ENCODE measurements at regions not wholly inside any gene's neighbourhood (a gene's known extent, or its start where the extent isn't known, plus 50 kb on each side); places are given as distances from the start of the nearest gene placed in this dataset.

DNA sequence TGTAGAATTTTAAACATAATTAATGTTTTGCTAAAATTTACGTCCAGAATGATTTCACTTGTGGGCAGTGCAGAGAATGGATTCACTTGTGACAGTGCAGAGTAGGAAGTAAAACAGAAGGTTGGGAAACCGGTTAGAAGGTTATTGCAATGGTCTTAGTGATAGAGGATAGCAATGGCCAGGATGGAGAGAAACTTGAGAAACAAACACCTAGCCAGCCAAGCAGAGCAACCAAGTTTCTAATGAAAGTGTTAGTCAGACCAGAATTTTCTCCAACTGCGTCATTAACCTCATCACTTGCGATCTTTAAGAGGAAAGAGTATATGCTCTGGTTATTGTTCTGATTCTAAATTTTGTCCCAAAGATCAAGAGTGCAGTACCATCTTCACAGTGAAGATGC lies 50.0 kb upstream of the TBC1D9 start:
- TF ChIP-seq, protein P1, sequence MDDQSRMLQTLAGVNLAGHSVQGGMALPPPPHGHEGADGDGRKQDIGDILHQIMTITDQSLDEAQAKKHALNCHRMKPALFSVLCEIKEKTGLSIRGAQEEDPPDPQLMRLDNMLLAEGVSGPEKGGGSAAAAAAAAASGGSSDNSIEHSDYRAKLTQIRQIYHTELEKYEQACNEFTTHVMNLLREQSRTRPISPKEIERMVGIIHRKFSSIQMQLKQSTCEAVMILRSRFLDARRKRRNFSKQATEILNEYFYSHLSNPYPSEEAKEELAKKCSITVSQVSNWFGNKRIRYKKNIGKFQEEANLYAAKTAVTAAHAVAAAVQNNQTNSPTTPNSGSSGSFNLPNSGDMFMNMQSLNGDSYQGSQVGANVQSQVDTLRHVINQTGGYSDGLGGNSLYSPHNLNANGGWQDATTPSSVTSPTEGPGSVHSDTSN (IDR thresholded peaks at IDR 0.05) = no peak
- TF ChIP-seq, protein P2, sequence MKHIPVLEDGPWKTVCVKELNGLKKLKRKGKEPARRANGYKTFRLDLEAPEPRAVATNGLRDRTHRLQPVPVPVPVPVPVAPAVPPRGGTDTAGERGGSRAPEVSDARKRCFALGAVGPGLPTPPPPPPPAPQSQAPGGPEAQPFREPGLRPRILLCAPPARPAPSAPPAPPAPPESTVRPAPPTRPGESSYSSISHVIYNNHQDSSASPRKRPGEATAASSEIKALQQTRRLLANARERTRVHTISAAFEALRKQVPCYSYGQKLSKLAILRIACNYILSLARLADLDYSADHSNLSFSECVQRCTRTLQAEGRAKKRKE (CRISPR knock-in tag; IDR thresholded peaks at IDR 0.05; ENCODE audit: low read depth) = no peak
- TF ChIP-seq, protein P3, sequence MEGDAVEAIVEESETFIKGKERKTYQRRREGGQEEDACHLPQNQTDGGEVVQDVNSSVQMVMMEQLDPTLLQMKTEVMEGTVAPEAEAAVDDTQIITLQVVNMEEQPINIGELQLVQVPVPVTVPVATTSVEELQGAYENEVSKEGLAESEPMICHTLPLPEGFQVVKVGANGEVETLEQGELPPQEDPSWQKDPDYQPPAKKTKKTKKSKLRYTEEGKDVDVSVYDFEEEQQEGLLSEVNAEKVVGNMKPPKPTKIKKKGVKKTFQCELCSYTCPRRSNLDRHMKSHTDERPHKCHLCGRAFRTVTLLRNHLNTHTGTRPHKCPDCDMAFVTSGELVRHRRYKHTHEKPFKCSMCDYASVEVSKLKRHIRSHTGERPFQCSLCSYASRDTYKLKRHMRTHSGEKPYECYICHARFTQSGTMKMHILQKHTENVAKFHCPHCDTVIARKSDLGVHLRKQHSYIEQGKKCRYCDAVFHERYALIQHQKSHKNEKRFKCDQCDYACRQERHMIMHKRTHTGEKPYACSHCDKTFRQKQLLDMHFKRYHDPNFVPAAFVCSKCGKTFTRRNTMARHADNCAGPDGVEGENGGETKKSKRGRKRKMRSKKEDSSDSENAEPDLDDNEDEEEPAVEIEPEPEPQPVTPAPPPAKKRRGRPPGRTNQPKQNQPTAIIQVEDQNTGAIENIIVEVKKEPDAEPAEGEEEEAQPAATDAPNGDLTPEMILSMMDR (IDR thresholded peaks at IDR 0.05) = no peak
